ENCODE measurements at regions not wholly inside any gene's neighbourhood (a gene's known extent, or its start where the extent isn't known, plus 50 kb on each side); places are given as distances from the start of the nearest gene placed in this dataset.
A peak's percentile ranks its signal among the peaks of the same experiment; 100 is the strongest.

- DNase-seq, result no peak
These were observed 351.7 kb downstream of the DIRAS2 start for GRCh38 chr9:90290716-90291485.

- no peak for DNase-seq
These were observed 346.1 kb downstream of the DIRAS2 start for GRCh38 chr9:90296539-90296938.

GRCh38 chr9:90299968-90300367, 342.7 kb downstream of the DIRAS2 start:
- no peak for DNase-seq

- DNase-seq, result no peak
These were observed 341.9 kb downstream of the DIRAS2 start for GRCh38 chr9:90300611-90301276.

GRCh38 chr9:90301277-90301653, 341.4 kb downstream of the DIRAS2 start:
- no peak for DNase-seq

GRCh38 chr9:90303655-90304054, 339.0 kb downstream of the DIRAS2 start:
- DNase-seq, result no peak

- no peak for DNase-seq
These were observed 336.5 kb downstream of the DIRAS2 start for GRCh38 chr9:90306158-90306557.

GRCh38 chr9:90307167-90307833, 335.3 kb downstream of the DIRAS2 start:
- no peak for DNase-seq

GRCh38 chr9:90307891-90308290, 334.7 kb downstream of the DIRAS2 start:
- no peak for DNase-seq

- DNase-seq, result no peak
These were observed 333.9 kb downstream of the DIRAS2 start for GRCh38 chr9:90308691-90309090.

- DNase-seq, result no peak
These were observed 332.7 kb downstream of the DIRAS2 start for GRCh38 chr9:90309809-90310520.

GRCh38 chr9:90310521-90310876, 332.1 kb downstream of the DIRAS2 start:
- no peak for DNase-seq

GRCh38 chr9:90311811-90312210, 330.8 kb downstream of the DIRAS2 start:
- peak in 1 of 2 experiments; percentile 23 for DNase-seq

- DNase-seq, result no peak
These were observed 320.3 kb downstream of the DIRAS2 start for GRCh38 chr9:90322296-90322695.

GRCh38 chr9:90325913-90326653, 316.5 kb downstream of the DIRAS2 start:
- no peak for DNase-seq

- no peak for DNase-seq
These were observed 312.4 kb downstream of the DIRAS2 start for GRCh38 chr9:90330231-90330630.

GRCh38 chr9:90331826-90332575, 310.6 kb downstream of the DIRAS2 start:
- no peak for DNase-seq

- no peak for DNase-seq
These were observed 309.4 kb downstream of the DIRAS2 start for GRCh38 chr9:90333226-90333625.

GRCh38 chr9:90340421-90340820, 302.2 kb downstream of the DIRAS2 start:
- DNase-seq, result no peak

- no peak for DNase-seq
These were observed 300.0 kb downstream of the DIRAS2 start for GRCh38 chr9:90342607-90343006.

GRCh38 chr9:90343366-90343765, 299.3 kb downstream of the DIRAS2 start:
- DNase-seq, result peak in 1 of 2 experiments; percentile 34

- no peak for DNase-seq
These were observed 298.6 kb downstream of the DIRAS2 start for GRCh38 chr9:90343991-90344390.

All from Kasumi-1 (cell line).